ENCODE measurements at regions not wholly inside any gene's neighbourhood (a gene's known extent, or its start where the extent isn't known, plus 50 kb on each side); places are given as distances from the start of the nearest gene placed in this dataset.
"Not testable (repeated sequence)": the region's sequence is repeated elsewhere in the genome, so short reads cannot be mapped to it uniquely, and the experiment has no call there.

DNA sequence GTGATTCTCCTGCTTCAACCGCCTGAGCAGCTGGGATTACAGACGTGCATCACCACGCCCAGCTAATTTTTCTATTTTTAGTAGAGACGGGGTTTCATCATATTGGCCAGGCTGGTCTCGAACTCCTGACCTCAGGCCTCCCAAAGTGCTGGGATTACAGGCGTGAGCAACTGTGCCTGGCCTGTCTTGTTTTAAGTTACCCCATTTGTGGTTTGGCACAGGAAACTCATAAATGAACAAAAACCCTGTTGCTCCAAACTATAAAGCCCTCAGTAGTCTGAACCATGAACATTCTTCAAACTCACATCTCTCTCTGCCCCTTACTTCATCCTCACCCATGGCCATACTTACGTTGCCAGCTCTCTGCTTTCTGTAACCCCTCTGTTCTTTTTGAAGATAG is 61.7 kb downstream of the RHOU start:
- H3K4me2 ChIP-seq; H3K9ac ChIP-seq; H2AFZ ChIP-seq (ENCODE audit: low read depth); H3K4me3 ChIP-seq (IDR thresholded peaks at IDR 0.05; ENCODE audit: insufficient read depth, low read depth, low read length); H4K20me1 ChIP-seq (ENCODE audit: insufficient read depth); H3K79me2 ChIP-seq (ENCODE audit: insufficient read depth, low read depth); H3K36me3 ChIP-seq (ENCODE audit: insufficient read depth); H3K27me3 ChIP-seq (ENCODE audit: insufficient read depth, low read depth); H3K27ac ChIP-seq: not testable (repeated sequence)
- peaks cover 24% of the 10 kb centered on the region for H3K4me1 ChIP-seq (ENCODE audit: low read depth, poor library complexity, severe bottlenecking)

DNA sequence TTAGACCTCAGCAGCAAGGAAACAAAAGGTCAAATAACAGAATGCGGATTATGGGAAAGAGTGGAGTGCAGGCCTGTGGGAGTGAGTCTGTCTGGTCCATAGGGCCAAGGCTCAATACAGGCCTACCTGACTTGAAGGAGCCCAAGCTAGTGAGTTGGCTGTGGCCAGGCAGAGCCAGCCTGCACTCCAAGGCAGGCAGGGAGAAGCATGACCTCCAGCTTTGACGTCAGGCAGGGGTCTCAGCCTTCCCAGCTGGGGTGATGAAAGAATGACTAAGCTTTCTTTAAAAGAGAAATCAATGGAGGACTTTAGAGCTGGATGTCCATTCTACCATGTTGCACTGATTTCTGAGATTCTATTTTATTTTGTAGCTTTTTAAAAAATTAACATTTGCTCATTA is 62.8 kb downstream of the RHOU start:
- Histone ChIP-seq H3K4me1 (ENCODE audit: low read depth, poor library complexity, severe bottlenecking) (peaks cover 23% of the 10 kb centered on the region), H3K4me3 (IDR thresholded peaks at IDR 0.05; ENCODE audit: insufficient read depth, low read depth, low read length) (no peak overlapping the region), H3K79me2 (ENCODE audit: insufficient read depth, low read depth) (no peaks in the 10 kb centered on the region), H3K27ac (no peak overlapping the region), H3K36me3 (ENCODE audit: insufficient read depth) (no peaks in the 10 kb centered on the region), H3K27me3 (ENCODE audit: insufficient read depth, low read depth) (no peaks in the 10 kb centered on the region), H2AFZ (ENCODE audit: low read depth) (no peak overlapping the region), H3K9ac (no peak overlapping the region), H3K4me2 (no peak overlapping the region), H4K20me1 (ENCODE audit: insufficient read depth) (no peaks in the 10 kb centered on the region)
- TF ChIP-seq, protein P1, sequence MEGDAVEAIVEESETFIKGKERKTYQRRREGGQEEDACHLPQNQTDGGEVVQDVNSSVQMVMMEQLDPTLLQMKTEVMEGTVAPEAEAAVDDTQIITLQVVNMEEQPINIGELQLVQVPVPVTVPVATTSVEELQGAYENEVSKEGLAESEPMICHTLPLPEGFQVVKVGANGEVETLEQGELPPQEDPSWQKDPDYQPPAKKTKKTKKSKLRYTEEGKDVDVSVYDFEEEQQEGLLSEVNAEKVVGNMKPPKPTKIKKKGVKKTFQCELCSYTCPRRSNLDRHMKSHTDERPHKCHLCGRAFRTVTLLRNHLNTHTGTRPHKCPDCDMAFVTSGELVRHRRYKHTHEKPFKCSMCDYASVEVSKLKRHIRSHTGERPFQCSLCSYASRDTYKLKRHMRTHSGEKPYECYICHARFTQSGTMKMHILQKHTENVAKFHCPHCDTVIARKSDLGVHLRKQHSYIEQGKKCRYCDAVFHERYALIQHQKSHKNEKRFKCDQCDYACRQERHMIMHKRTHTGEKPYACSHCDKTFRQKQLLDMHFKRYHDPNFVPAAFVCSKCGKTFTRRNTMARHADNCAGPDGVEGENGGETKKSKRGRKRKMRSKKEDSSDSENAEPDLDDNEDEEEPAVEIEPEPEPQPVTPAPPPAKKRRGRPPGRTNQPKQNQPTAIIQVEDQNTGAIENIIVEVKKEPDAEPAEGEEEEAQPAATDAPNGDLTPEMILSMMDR (conservative IDR thresholded peaks at IDR 0.05; ENCODE audit: low read depth, low read length): no peak

DNA sequence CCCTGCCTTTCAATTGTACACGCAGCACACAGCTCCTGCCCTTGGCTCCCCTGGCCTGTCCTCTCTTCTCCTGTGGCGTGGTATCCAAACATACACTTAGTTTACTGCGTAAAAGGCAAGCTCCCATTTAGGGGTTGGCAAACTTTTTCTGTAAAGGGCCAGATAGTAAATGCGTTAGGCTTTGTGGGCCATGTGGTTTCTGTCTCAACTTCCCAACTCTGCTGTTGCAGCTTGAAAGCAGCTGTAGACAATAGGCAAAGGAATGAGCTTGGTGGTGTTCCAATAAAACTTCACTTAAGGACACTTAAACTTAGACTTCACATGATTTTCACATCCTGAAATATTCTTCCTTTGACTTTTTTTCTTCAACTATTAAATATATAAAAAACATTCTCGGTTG is 63.3 kb downstream of the RHOU start:
- H3K4me3 ChIP-seq (IDR thresholded peaks at IDR 0.05; ENCODE audit: insufficient read depth, low read depth, low read length): no peak overlapping the region
- peaks cover 18% of the 10 kb centered on the region for H3K4me1 ChIP-seq (ENCODE audit: low read depth, poor library complexity, severe bottlenecking)
- no peaks in the 10 kb centered on the region for H4K20me1 ChIP-seq (ENCODE audit: insufficient read depth)
- H3K27me3 ChIP-seq (ENCODE audit: insufficient read depth, low read depth): no peaks in the 10 kb centered on the region
- H3K9ac ChIP-seq: no peak overlapping the region
- H3K4me2 ChIP-seq: no peak overlapping the region
- no peaks in the 10 kb centered on the region for H3K36me3 ChIP-seq (ENCODE audit: insufficient read depth)
- TF ChIP-seq, protein P1 (conservative IDR thresholded peaks at IDR 0.05; ENCODE audit: low read depth, low read length): no peak
- H3K79me2 ChIP-seq (ENCODE audit: insufficient read depth, low read depth): no peaks in the 10 kb centered on the region
- H3K27ac ChIP-seq: no peak overlapping the region
- H2AFZ ChIP-seq (ENCODE audit: low read depth): no peak overlapping the region

DNA sequence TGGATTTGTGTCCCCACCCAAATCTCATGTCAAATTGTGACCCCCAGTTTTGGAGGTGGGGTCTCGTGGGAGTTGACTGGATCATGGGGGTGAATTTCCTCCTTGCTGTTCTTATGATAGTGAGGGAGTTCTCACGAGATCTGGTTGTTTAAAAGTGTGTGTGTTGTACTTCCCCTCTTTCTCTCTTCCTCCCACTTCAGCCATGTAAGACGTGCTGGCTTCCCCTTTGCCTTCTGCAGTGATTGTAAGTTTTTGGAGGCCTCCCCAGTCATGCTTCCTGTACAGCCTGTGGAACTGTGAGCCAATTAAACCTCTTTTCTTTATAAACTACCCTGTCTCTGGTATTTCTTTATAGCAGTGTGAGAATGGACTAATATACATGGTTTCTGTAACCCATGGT is 64.6 kb downstream of the RHOU start:
- Histone ChIP-seq H3K9ac (no peak overlapping the region), H3K4me1 (ENCODE audit: low read depth, poor library complexity, severe bottlenecking) (peaks cover 9% of the 10 kb centered on the region), H4K20me1 (ENCODE audit: insufficient read depth) (no peaks in the 10 kb centered on the region), H2AFZ (ENCODE audit: low read depth) (no peak overlapping the region), H3K4me3 (IDR thresholded peaks at IDR 0.05; ENCODE audit: insufficient read depth, low read depth, low read length) (no peak overlapping the region), H3K79me2 (ENCODE audit: insufficient read depth, low read depth) (no peaks in the 10 kb centered on the region), H3K27ac (no peak overlapping the region), H3K27me3 (ENCODE audit: insufficient read depth, low read depth) (no peaks in the 10 kb centered on the region), H3K4me2 (no peak overlapping the region), H3K36me3 (ENCODE audit: insufficient read depth) (no peaks in the 10 kb centered on the region)
- TF ChIP-seq, protein P1 (conservative IDR thresholded peaks at IDR 0.05; ENCODE audit: low read depth, low read length): no peak

DNA sequence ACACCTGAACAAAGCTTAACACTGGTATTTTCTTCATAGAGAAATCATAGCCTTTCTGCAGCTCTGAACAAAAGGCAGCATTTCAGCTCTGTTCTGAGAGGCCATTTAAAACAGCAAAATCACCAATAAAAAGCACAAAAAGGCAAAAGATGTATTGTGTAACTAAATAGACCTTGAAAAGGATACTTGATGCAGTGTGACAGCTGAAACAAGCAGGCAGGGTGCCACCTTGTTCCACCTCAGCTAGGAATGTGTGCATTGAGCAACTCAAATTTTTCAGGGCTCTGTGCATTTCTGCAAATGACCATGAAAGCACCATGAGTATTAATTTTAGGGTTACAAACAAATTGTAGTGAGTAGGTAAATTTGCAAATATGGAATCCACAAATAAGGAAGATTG is 65.8 kb downstream of the RHOU start:
- H3K27me3 ChIP-seq (ENCODE audit: insufficient read depth, low read depth): no peaks in the 10 kb centered on the region
- H3K27ac ChIP-seq: no peak overlapping the region
- no peak overlapping the region for H3K4me3 ChIP-seq (IDR thresholded peaks at IDR 0.05; ENCODE audit: insufficient read depth, low read depth, low read length)
- no peaks in the 10 kb centered on the region for H3K36me3 ChIP-seq (ENCODE audit: insufficient read depth)
- H4K20me1 ChIP-seq (ENCODE audit: insufficient read depth): no peaks in the 10 kb centered on the region
- TF ChIP-seq, protein P1 (conservative IDR thresholded peaks at IDR 0.05; ENCODE audit: low read depth, low read length): no peak
- peaks cover 13% of the 10 kb centered on the region for H3K4me1 ChIP-seq (ENCODE audit: low read depth, poor library complexity, severe bottlenecking)
- H3K79me2 ChIP-seq (ENCODE audit: insufficient read depth, low read depth): no peaks in the 10 kb centered on the region
- no peak overlapping the region for H3K9ac ChIP-seq
- H2AFZ ChIP-seq (ENCODE audit: low read depth): no peak overlapping the region
- H3K4me2 ChIP-seq: no peak overlapping the region
